ENCODE measurements at regions not wholly inside any gene's neighbourhood (a gene's known extent, or its start where the extent isn't known, plus 50 kb on each side); places are given as distances from the start of the nearest gene placed in this dataset.

- H3K27me3 ChIP-seq = no peaks in the 10 kb centered on the region
- 65 to 100% (median 80%) methylated on average over 3 of the region's 3 CpGs for WGBS, 4 donors
- intact Hi-C loops (cut with DNase I) = no loop called here
These were observed 181.8 kb downstream of the SYK start for GRCh38 chr9:90983394-90983793.

GRCh38 chr9:90985631-90986030, 184.0 kb downstream of the SYK start:
- no peak for TF ChIP-seq CTCF (IDR thresholded peaks at IDR 0.05)
- TF ChIP-seq POLR2A (IDR thresholded peaks at IDR 0.05) = no peak
- no peak overlapping the region for H3K27ac ChIP-seq
- DNase-seq = no peak

More at GRCh38 chr9:90983394-90983793, 181.8 kb downstream of the SYK start:
- Histone ChIP-seq H3K9me3 (replicated peaks in 1 of 3) (no peaks in the 10 kb centered on the region), H3K4me3 (no peak overlapping the region), H3K4me1 (replicated peaks in 1 of 2) (no peaks in the 10 kb centered on the region), H3K27ac (no peak overlapping the region), H3K36me3 (replicated peaks in 1 of 2) (no peaks in the 10 kb centered on the region)
- TF ChIP-seq CTCF (IDR thresholded peaks at IDR 0.05) (no peak), POLR2A (IDR thresholded peaks at IDR 0.05) (no peak)
- no peak for DNase-seq

GRCh38 chr9:90986161-90986560, 184.5 kb downstream of the SYK start:
- 78 to 86% (median 79%) methylated on average over 3 of the region's 3 CpGs for WGBS, 4 donors
- Histone ChIP-seq H3K36me3 (replicated peaks in 1 of 2) (no peaks in the 10 kb centered on the region), H3K4me1 (replicated peaks in 1 of 2) (no peaks in the 10 kb centered on the region), H3K27me3 (no peaks in the 10 kb centered on the region), H3K9me3 (replicated peaks in 1 of 3) (no peaks in the 10 kb centered on the region), H3K27ac (no peak overlapping the region), H3K4me3 (no peak overlapping the region)
- DNase-seq = no peak
- TF ChIP-seq CTCF (IDR thresholded peaks at IDR 0.05) = no peak
- TF ChIP-seq POLR2A (IDR thresholded peaks at IDR 0.05) = no peak
- intact Hi-C loops (cut with DNase I) = no loop called here

More at GRCh38 chr9:90985631-90986030, 184.0 kb downstream of the SYK start:
- intact Hi-C loops (cut with DNase I) = no loop called here
- Histone ChIP-seq H3K9me3 (replicated peaks in 1 of 3) (no peaks in the 10 kb centered on the region), H3K27me3 (no peaks in the 10 kb centered on the region), H3K4me3 (no peak overlapping the region), H3K4me1 (replicated peaks in 1 of 2) (no peaks in the 10 kb centered on the region), H3K36me3 (replicated peaks in 1 of 2) (no peaks in the 10 kb centered on the region)
- 73 to 82% (median 78%) methylated on average over 3 of the region's 3 CpGs for WGBS, 4 donors

- no peak overlapping the region for H3K4me3 ChIP-seq
- WGBS, 4 donors = 70 to 84% (median 74%) methylated on average over 2 of the region's 2 CpGs
- TF ChIP-seq CTCF (IDR thresholded peaks at IDR 0.05) = no peak
- no peak for TF ChIP-seq POLR2A (IDR thresholded peaks at IDR 0.05)
These were observed 185.9 kb downstream of the SYK start for GRCh38 chr9:90987566-90987965.

More at GRCh38 chr9:90987566-90987965, 185.9 kb downstream of the SYK start:
- no peak for DNase-seq
- Histone ChIP-seq H3K27me3 (no peaks in the 10 kb centered on the region), H3K4me1 (replicated peaks in 1 of 2) (no peaks in the 10 kb centered on the region), H3K36me3 (replicated peaks in 1 of 2) (no peaks in the 10 kb centered on the region), H3K9me3 (replicated peaks in 1 of 3) (no peaks in the 10 kb centered on the region), H3K27ac (no peak overlapping the region)
- intact Hi-C loops (cut with DNase I) = no loop called here
